Transverse colon (tissue), 3 donors: ENCODE measurements at regions not wholly inside any gene's neighbourhood (a gene's known extent, or its start where the extent isn't known, plus 50 kb on each side); places are given as distances from the start of the nearest gene placed in this dataset.

Experiments
- CTCF ChIP-seq, 5 experiments: fragments of 200-600 bp in 3 of 5; fragments of 450-650 bp in 2 of 5; sonication (generic) in 3 of 5; IDR thresholded peaks; 1 replicate in 2 of 5; 2 replicates in 3 of 5; pipeline ENCODE4 v1.5.1; 2016 to 2017; ENCODE audit warnings: antibody characterized with exemption in 5 of 5, inconsistent platforms in 3 of 5, mild to moderate bottlenecking in 2 of 5, moderate library complexity in 1 of 5
- EP300 ChIP-seq: sonication (generic); formaldehyde crosslinking; IDR thresholded peaks from one replicate; pipeline ENCODE4 v1.6.1; 2017; ENCODE audit warnings: antibody characterized with exemption, low read depth
- POLR2A ChIP-seq: fragments of 450-650 bp; IDR thresholded peaks from one replicate; pipeline ENCODE4 v1.6.1; 2016; ENCODE audit warnings: antibody characterized with exemption, mild to moderate bottlenecking, moderate library complexity

GRCh38 chr2:5563411-5563810 lies 128.8 kb upstream of the SOX11 start:
- no peak for TF ChIP-seq CTCF (IDR thresholded peaks at IDR 0.05)
- TF ChIP-seq POLR2A = no peak
- TF ChIP-seq EP300 = no peak
